ENCODE measurements at regions not wholly inside any gene's neighbourhood (a gene's known extent, or its start where the extent isn't known, plus 50 kb on each side); places are given as distances from the start of the nearest gene placed in this dataset.
"Not testable (repeated sequence)": the region's sequence is repeated elsewhere in the genome, so short reads cannot be mapped to it uniquely, and the experiment has no call there.

GRCh38 chr11:69876013-69876412 is 56.8 kb upstream of the FGF3 start:
- Histone ChIP-seq H3K36me3 (ENCODE audit: low read depth) (no peaks in the 10 kb centered on the region), H3K4me1 (ENCODE audit: low read depth) (no peaks in the 10 kb centered on the region), H3K4me3 (no peak overlapping the region), H3K9me3 (no peaks in the 10 kb centered on the region)
- peak in 1 of 3 donors; percentile 5 for DNase-seq
- no peak for ATAC-seq
- no peak for TF ChIP-seq CTCF (IDR thresholded peaks at IDR 0.05)
- intact Hi-C loops (cut with DNase I, micrococcal nuclease): no loop called here

- Histone ChIP-seq H3K4me3 (no peak overlapping the region), H3K36me3 (ENCODE audit: low read depth) (no peaks in the 10 kb centered on the region), H3K4me1 (ENCODE audit: low read depth) (no peaks in the 10 kb centered on the region), H3K9me3 (no peaks in the 10 kb centered on the region)
- no peak for TF ChIP-seq CTCF (IDR thresholded peaks at IDR 0.05)
- ATAC-seq: no peak
- DNase-seq: peak in 1 of 3 donors; percentile 3
- intact Hi-C loops (cut with DNase I, micrococcal nuclease): no loop called here
Measured at GRCh38 chr11:69877235-69877634, 58.0 kb upstream of the FGF3 start.

- H3K4me1 ChIP-seq (ENCODE audit: low read depth); H3K9me3 ChIP-seq; H3K36me3 ChIP-seq (ENCODE audit: low read depth); intact Hi-C loops (cut with DNase I, micrococcal nuclease); DNase-seq; ATAC-seq; H3K4me3 ChIP-seq: not testable (repeated sequence)
Measured at GRCh38 chr11:69877704-69878103, 58.5 kb upstream of the FGF3 start.

- DNase-seq (peak in 1 of 3 donors; percentile 6), ATAC-seq (no peak)
- Histone ChIP-seq H3K4me1 (ENCODE audit: low read depth) (no peaks in the 10 kb centered on the region), H3K4me3 (no peak overlapping the region), H3K9me3 (no peaks in the 10 kb centered on the region), H3K36me3 (ENCODE audit: low read depth) (no peaks in the 10 kb centered on the region)
- TF ChIP-seq CTCF (IDR thresholded peaks at IDR 0.05): no peak
- intact Hi-C loops (cut with DNase I, micrococcal nuclease): no loop called here
Measured at GRCh38 chr11:69878144-69878883, 59.1 kb upstream of the FGF3 start.

GRCh38 chr11:69878927-69879728 is 59.9 kb upstream of the FGF3 start:
- Histone ChIP-seq H3K9me3 (no peaks in the 10 kb centered on the region), H3K4me1 (ENCODE audit: low read depth) (no peaks in the 10 kb centered on the region), H3K4me3 (no peak overlapping the region), H3K36me3 (ENCODE audit: low read depth) (no peaks in the 10 kb centered on the region)
- DNase-seq (peak in 1 of 3 donors; percentile 12), ATAC-seq (no peak)
- intact Hi-C loops (cut with DNase I, micrococcal nuclease): no loop called here
- no peak for TF ChIP-seq CTCF (IDR thresholded peaks at IDR 0.05)

- no peak for ATAC-seq
- Histone ChIP-seq H3K36me3 (ENCODE audit: low read depth) (no peaks in the 10 kb centered on the region), H3K4me1 (ENCODE audit: low read depth) (no peaks in the 10 kb centered on the region), H3K4me3 (no peak overlapping the region), H3K9me3 (no peaks in the 10 kb centered on the region)
- intact Hi-C loops (cut with DNase I, micrococcal nuclease): no loop called here
- no peak for TF ChIP-seq CTCF (IDR thresholded peaks at IDR 0.05)
- DNase-seq: peak in 1 of 3 donors; percentile 0
Measured at GRCh38 chr11:69879729-69880005, 60.5 kb upstream of the FGF3 start.

Data from mucosa of descending colon (tissue), 3 donors.